HEK293 (cell line): ENCODE measurements at regions not wholly inside any gene's neighbourhood (a gene's known extent, or its start where the extent isn't known, plus 50 kb on each side); places are given as distances from the start of the nearest gene placed in this dataset.

Source experiments
- CTCF ChIA-PET: fragments of 350-600 bp; formaldehyde crosslinking; extraction: SDS; loops from one replicate; lab custom pipeline; 2021; ENCODE audit warnings: antibody characterized with exemption; lab: Yijun Ruan, JAX
- POLR2A ChIA-PET: fragments of 300-600 bp; formaldehyde crosslinking; extraction: SDS; loops from one replicate; lab custom pipeline; 2020; ENCODE audit warnings: antibody characterized with exemption, inconsistent platforms; lab: Yijun Ruan, JAX
- H3K27ac ChIP-seq: fragments of 200-500 bp; sonication (Bioruptor generic); 2 replicates; pipeline ENCODE4 v1.5.1; 2014; ENCODE audit warnings: low read depth, low read length, control low read depth, inconsistent platforms; ENCODE audit errors: extremely low read depth
- H3K36me3 ChIP-seq, 2 experiments: fragments of 200-500 bp in 1 of 2; sonication (Bioruptor generic) in 1 of 2; 1 replicate in 1 of 2; 2 replicates in 1 of 2; pipeline ENCODE4 v1.5.1; 2014 to 2017; ENCODE audit warnings: inconsistent platforms in 2 of 2, low read length in 2 of 2; ENCODE audit not compliant: control insufficient read depth in 2 of 2, insufficient read depth in 1 of 2
- H3K4me1 ChIP-seq: fragments of 200-500 bp; sonication (Bioruptor generic); 2 replicates; pipeline ENCODE4 v1.5.1; 2014; ENCODE audit warnings: mild to moderate bottlenecking, low read length, inconsistent platforms; ENCODE audit not compliant: control insufficient read depth, insufficient read depth
- H3K4me3 ChIP-seq: 2 replicates; pipeline ENCODE4 v1.5.1; 2011; ENCODE audit warnings: low read depth, mild to moderate bottlenecking, control low read depth, low read length, moderate library complexity
- H3K9me3 ChIP-seq: fragments of 200-500 bp; sonication (Bioruptor generic); 2 replicates; pipeline ENCODE4 v1.5.1; 2014; ENCODE audit warnings: low read depth, low read length, inconsistent platforms; ENCODE audit not compliant: control insufficient read depth, insufficient read depth
- KLF8 ChIP-seq: fragments of 450-650 bp; formaldehyde crosslinking; IDR thresholded peaks from 2 replicates; pipeline ENCODE4 v1.5.1; 2016; ENCODE audit warnings: missing biosample characterization, missing genetic modification characterization
- MZF1 ChIP-seq: fragments of 450-650 bp; formaldehyde crosslinking; IDR thresholded peaks from 2 replicates; pipeline ENCODE4 v1.5.1; 2017; ENCODE audit warnings: missing biosample characterization, missing genetic modification characterization, borderline replicate concordance
- SETDB1 ChIP-seq: IDR thresholded peaks from one replicate; pipeline ENCODE4 v1.6.1; 2017; ENCODE audit warnings: mild to moderate bottlenecking, low read length, moderate library complexity, mixed read lengths; ENCODE audit not compliant: insufficient read length
- ZBTB21 ChIP-seq: fragments of 450-650 bp; formaldehyde crosslinking; IDR thresholded peaks from 2 replicates; pipeline ENCODE4 v1.5.1; 2017; ENCODE audit warnings: missing biosample characterization, missing genetic modification characterization
- ZEB2 ChIP-seq: fragments of 450-650 bp; formaldehyde crosslinking; IDR thresholded peaks from 2 replicates; pipeline ENCODE4 v1.5.1; 2016; ENCODE audit warnings: missing biosample characterization, missing genetic modification characterization
- ZNF174 ChIP-seq: fragments of 450-650 bp; formaldehyde crosslinking; IDR thresholded peaks from 2 replicates; pipeline ENCODE4 v1.5.0; 2017; ENCODE audit warnings: missing biosample characterization, mild to moderate bottlenecking, missing genetic modification characterization
- ZNF211 ChIP-seq: fragments of 450-650 bp; formaldehyde crosslinking; IDR thresholded peaks from 2 replicates; pipeline ENCODE4 v1.5.1; 2016; ENCODE audit warnings: low read depth, missing biosample characterization, missing genetic modification characterization
- ZNF335 ChIP-seq: fragments of 450-650 bp; formaldehyde crosslinking; conservative IDR thresholded peaks from 2 replicates; pipeline ENCODE4 v1.5.1; 2016; ENCODE audit warnings: missing biosample characterization, missing genetic modification characterization
- ZNF354C ChIP-seq: fragments of 450-650 bp; formaldehyde crosslinking; IDR thresholded peaks from 2 replicates; pipeline ENCODE4 v1.5.1; 2016; ENCODE audit warnings: missing biosample characterization, missing genetic modification characterization, low read depth, borderline replicate concordance
- ZNF404 ChIP-seq: fragments of 450-650 bp; formaldehyde crosslinking; IDR thresholded peaks from 2 replicates; pipeline ENCODE4 v1.5.1; 2017; ENCODE audit warnings: missing biosample characterization, missing genetic modification characterization
- ZNF501 ChIP-seq: fragments of 450-650 bp; formaldehyde crosslinking; IDR thresholded peaks from 2 replicates; pipeline ENCODE4 v1.5.1; 2016; ENCODE audit warnings: missing biosample characterization, missing genetic modification characterization
- ZNF561 ChIP-seq: fragments of 450-650 bp; IDR thresholded peaks from 2 replicates; pipeline ENCODE4 v1.5.1; 2018; ENCODE audit warnings: missing biosample characterization, missing genetic modification characterization, borderline replicate concordance
- ZNF621 ChIP-seq: fragments of 450-650 bp; formaldehyde crosslinking; IDR thresholded peaks from 2 replicates; pipeline ENCODE4 v1.5.1; 2017; ENCODE audit warnings: missing biosample characterization, missing genetic modification characterization
- ZNF664 ChIP-seq: fragments of 450-650 bp; formaldehyde crosslinking; IDR thresholded peaks from 2 replicates; pipeline ENCODE4 v1.5.1; 2016; ENCODE audit warnings: missing biosample characterization, missing genetic modification characterization
- ZNF701 ChIP-seq: fragments of 450-650 bp; formaldehyde crosslinking; IDR thresholded peaks from 2 replicates; pipeline ENCODE4 v1.5.1; 2016; ENCODE audit warnings: missing biosample characterization, missing genetic modification characterization
- ZNF776 ChIP-seq: fragments of 450-650 bp; formaldehyde crosslinking; IDR thresholded peaks from 2 replicates; pipeline ENCODE4 v1.5.0; 2017; ENCODE audit warnings: missing biosample characterization, missing genetic modification characterization, borderline replicate concordance
- ZNF830 ChIP-seq: fragments of 450-650 bp; IDR thresholded peaks from 2 replicates; pipeline ENCODE4 v1.5.0; 2018; ENCODE audit warnings: missing biosample characterization, missing genetic modification characterization, low read depth, mild to moderate bottlenecking, moderate library complexity
- TF ChIP-seq, protein P1 (sequence below): fragments of 450-650 bp; formaldehyde crosslinking; conservative IDR thresholded peaks from 2 replicates; pipeline ENCODE4 v1.5.1; 2016; ENCODE audit warnings: low read depth, missing biosample characterization, missing genetic modification characterization
- TF ChIP-seq, protein P2 (sequence below): fragments of 450-650 bp; formaldehyde crosslinking; IDR thresholded peaks from 2 replicates; pipeline ENCODE4 v1.5.1; 2016; ENCODE audit warnings: missing biosample characterization, missing genetic modification characterization
- TF ChIP-seq, protein P3 (sequence below): fragments of 450-650 bp; formaldehyde crosslinking; IDR thresholded peaks from 2 replicates; pipeline ENCODE4 v1.5.1; 2016; ENCODE audit warnings: missing biosample characterization, missing genetic modification characterization

DNA sequence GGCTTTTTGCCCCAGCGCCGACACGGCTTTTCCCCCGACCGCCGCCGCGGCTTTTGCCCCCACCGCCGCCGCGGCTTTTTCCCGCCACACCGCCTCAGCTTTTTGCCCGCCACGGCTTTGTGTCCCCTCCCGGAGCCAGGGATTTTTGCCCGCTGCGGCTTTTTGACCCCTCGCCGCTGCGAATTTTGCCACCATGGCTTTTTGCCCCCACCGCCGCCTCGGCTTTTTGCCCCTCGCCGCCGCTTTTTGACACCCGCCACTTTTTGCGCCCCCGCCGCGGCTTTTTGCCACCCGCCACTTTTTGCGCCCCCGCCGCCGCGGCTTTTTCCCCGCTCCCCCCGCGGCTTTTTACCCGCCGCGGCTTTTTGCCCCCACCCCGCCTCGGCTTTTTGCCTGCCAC, 1342.5 kb downstream of the TP53TG3F start (continued):
- TF ChIP-seq ZNF621, result no peak
- TF ChIP-seq ZNF404, result no peak
- TF ChIP-seq ZNF211 (tag by site-specific recombination), result no peak
- TF ChIP-seq, protein P1, sequence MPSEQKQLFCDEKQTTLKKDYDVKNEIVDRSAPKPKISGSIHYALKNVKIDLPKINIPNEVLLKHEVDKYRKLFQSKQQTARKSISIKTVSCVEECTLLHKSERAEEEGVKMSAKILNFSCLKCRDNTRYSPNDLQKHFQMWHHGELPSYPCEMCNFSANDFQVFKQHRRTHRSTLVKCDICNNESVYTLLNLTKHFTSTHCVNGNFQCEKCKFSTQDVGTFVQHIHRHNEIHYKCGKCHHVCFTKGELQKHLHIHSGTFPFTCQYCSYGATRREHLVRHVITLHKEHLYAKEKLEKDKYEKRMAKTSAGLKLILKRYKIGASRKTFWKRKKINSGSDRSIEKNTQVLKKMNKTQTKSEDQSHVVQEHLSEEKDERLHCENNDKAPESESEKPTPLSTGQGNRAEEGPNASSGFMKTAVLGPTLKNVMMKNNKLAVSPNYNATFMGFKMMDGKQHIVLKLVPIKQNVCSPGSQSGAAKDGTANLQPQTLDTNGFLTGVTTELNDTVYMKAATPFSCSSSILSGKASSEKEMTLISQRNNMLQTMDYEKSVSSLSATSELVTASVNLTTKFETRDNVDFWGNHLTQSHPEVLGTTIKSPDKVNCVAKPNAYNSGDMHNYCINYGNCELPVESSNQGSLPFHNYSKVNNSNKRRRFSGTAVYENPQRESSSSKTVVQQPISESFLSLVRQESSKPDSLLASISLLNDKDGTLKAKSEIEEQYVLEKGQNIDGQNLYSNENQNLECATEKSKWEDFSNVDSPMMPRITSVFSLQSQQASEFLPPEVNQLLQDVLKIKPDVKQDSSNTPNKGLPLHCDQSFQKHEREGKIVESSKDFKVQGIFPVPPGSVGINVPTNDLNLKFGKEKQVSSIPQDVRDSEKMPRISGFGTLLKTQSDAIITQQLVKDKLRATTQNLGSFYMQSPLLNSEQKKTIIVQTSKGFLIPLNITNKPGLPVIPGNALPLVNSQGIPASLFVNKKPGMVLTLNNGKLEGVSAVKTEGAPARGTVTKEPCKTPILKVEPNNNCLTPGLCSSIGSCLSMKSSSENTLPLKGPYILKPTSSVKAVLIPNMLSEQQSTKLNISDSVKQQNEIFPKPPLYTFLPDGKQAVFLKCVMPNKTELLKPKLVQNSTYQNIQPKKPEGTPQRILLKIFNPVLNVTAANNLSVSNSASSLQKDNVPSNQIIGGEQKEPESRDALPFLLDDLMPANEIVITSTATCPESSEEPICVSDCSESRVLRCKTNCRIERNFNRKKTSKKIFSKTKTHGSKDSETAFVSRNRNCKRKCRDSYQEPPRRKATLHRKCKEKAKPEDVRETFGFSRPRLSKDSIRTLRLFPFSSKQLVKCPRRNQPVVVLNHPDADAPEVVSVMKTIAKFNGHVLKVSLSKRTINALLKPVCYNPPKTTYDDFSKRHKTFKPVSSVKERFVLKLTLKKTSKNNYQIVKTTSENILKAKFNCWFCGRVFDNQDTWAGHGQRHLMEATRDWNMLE (tag by site-specific recombination), result no peak
- TF ChIP-seq ZBTB21 (tag by site-specific recombination), result no peak
- no peak for TF ChIP-seq ZNF776 (tag by site-specific recombination)
- TF ChIP-seq, protein P2, sequence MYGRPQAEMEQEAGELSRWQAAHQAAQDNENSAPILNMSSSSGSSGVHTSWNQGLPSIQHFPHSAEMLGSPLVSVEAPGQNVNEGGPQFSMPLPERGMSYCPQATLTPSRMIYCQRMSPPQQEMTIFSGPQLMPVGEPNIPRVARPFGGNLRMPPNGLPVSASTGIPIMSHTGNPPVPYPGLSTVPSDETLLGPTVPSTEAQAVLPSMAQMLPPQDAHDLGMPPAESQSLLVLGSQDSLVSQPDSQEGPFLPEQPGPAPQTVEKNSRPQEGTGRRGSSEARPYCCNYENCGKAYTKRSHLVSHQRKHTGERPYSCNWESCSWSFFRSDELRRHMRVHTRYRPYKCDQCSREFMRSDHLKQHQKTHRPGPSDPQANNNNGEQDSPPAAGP (tag by site-specific recombination), result no peak
- no peak for TF ChIP-seq ZNF335

DNA sequence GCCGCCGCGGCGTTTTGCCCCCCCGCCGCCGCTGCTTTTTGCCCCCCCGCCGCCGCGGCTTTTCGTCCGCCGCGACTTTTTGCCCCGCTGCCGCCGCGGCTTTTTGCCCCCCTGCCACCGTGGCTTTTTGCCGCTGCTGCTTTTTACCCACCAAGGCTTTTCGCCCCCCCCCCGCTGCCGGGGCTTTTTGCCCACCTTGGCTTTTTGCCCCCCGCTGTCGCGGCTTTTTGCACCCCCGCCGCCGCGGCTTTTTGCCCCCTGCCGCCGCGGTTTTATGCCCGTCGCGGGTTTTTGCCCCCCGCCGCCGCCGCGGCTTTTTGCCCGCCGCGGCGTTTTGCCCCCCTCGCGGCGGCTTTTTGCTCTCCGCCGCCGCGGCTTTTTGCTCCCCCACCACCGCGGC, 1343.0 kb downstream of the TP53TG3F start:
- POLR2A ChIA-PET, result no interaction called here
- Histone ChIP-seq H3K4me1 (no peaks in the 10 kb centered on the region), H3K36me3 (no peaks in the 10 kb centered on the region), H3K4me3 (no peak overlapping the region), H3K9me3 (no peaks in the 10 kb centered on the region), H3K27ac (no peak overlapping the region)
- CTCF ChIA-PET, result no interaction called here
- TF ChIP-seq ZNF354C (no peak), ZNF701 (tag by site-specific recombination) (no peak), ZNF561 (tag by site-specific recombination) (no peak), SETDB1 (no peak), MZF1 (tag by site-specific recombination) (no peak), ZNF501 (tag by site-specific recombination) (no peak), ZEB2 (no peak), ZNF174 (tag by site-specific recombination) (no peak), KLF8 (tag by site-specific recombination) (no peak), ZNF664 (tag by site-specific recombination) (no peak), ZNF830 (tag by site-specific recombination) (no peak)
- TF ChIP-seq, protein P3, sequence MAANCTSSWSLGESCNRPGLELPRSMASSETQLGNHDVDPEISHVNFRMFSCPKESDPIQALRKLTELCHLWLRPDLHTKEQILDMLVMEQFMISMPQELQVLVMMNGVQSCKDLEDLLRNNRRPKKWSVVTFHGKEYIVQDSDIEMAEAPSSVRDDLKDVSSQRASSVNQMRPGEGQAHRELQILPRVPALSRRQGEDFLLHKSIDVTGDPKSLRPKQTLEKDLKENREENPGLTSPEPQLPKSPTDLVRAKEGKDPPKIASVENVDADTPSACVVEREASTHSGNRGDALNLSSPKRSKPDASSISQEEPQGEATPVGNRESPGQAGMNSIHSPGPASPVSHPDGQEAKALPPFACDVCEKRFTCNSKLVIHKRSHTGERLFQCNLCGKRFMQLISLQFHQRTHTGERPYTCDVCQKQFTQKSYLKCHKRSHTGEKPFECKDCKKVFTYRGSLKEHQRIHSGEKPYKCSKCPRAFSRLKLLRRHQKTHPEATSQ (tag by site-specific recombination), result no peak
